Uterus (tissue), 2 donors: ENCODE measurements at regions not wholly inside any gene's neighbourhood (a gene's known extent, or its start where the extent isn't known, plus 50 kb on each side); places are given as distances from the start of the nearest gene placed in this dataset.

Experiments
- POLR2A ChIP-seq, 2 donors: fragments of 450-650 bp; IDR thresholded peaks; one replicate each; pipeline ENCODE4 v1.6.1; 2016; ENCODE audit warnings: antibody characterized with exemption in 2 of 2, mild to moderate bottlenecking in 1 of 2, moderate library complexity in 1 of 2
- TF ChIP-seq, protein P1 (sequence below), 4 experiments: fragments of 200-600 bp in 2 of 4; fragments of 450-650 bp in 2 of 4; sonication (generic) in 2 of 4; IDR thresholded peaks; one replicate each; pipeline ENCODE4 v1.5.1; 2016 to 2019; ENCODE audit warnings: antibody characterized with exemption in 4 of 4, mild to moderate bottlenecking in 2 of 4, moderate library complexity in 1 of 4

GRCh38 chr3:30407651-30408050 lies 198.8 kb upstream of the TGFBR2 start:
- no peak for TF ChIP-seq POLR2A (IDR thresholded peaks at IDR 0.05)
- TF ChIP-seq, protein P1, sequence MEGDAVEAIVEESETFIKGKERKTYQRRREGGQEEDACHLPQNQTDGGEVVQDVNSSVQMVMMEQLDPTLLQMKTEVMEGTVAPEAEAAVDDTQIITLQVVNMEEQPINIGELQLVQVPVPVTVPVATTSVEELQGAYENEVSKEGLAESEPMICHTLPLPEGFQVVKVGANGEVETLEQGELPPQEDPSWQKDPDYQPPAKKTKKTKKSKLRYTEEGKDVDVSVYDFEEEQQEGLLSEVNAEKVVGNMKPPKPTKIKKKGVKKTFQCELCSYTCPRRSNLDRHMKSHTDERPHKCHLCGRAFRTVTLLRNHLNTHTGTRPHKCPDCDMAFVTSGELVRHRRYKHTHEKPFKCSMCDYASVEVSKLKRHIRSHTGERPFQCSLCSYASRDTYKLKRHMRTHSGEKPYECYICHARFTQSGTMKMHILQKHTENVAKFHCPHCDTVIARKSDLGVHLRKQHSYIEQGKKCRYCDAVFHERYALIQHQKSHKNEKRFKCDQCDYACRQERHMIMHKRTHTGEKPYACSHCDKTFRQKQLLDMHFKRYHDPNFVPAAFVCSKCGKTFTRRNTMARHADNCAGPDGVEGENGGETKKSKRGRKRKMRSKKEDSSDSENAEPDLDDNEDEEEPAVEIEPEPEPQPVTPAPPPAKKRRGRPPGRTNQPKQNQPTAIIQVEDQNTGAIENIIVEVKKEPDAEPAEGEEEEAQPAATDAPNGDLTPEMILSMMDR (IDR thresholded peaks at IDR 0.05) = no peak
